Smooth muscle cell (in vitro differentiated cells): ENCODE measurements at regions not wholly inside any gene's neighbourhood (a gene's known extent, or its start where the extent isn't known, plus 50 kb on each side); places are given as distances from the start of the nearest gene placed in this dataset.

Experiments used
- DNase-seq: peaks from one replicate; lab custom pipeline; 2025; ENCODE audit not compliant: unreplicated experiment; lab: John Stamatoyannopoulos, UW
- H2AFZ ChIP-seq: fragments of 200-600 bp; sonication (generic); 2 replicates; pipeline ENCODE4 v1.6.0; 2016; ENCODE audit warnings: antibody characterized with exemption, low read depth, mild to moderate bottlenecking
- H3F3A ChIP-seq: fragments of 200-600 bp; sonication (generic); 2 replicates; pipeline ENCODE4 v1.6.0; 2017; ENCODE audit warnings: antibody characterized with exemption, low read depth
- H3K27ac ChIP-seq: fragments of 200-600 bp; sonication (generic); 2 replicates; pipeline ENCODE4 v1.5.1; 2016; ENCODE audit warnings: low read depth, mild to moderate bottlenecking
- H3K27me3 ChIP-seq: fragments of 200-600 bp; sonication (generic); 2 replicates; pipeline ENCODE4 v1.6.1; 2016; ENCODE audit warnings: low read depth, mild to moderate bottlenecking
- H3K36me3 ChIP-seq: fragments of 200-600 bp; sonication (generic); 2 replicates; pipeline ENCODE4 v1.5.1; 2016; ENCODE audit warnings: low read depth
- H3K4me1 ChIP-seq: fragments of 200-600 bp; sonication (generic); 2 replicates; pipeline ENCODE4 v1.5.1; 2016; ENCODE audit warnings: low read depth
- H3K4me2 ChIP-seq: fragments of 200-600 bp; sonication (generic); 2 replicates; pipeline ENCODE4 v1.6.0; 2016; ENCODE audit warnings: mild to moderate bottlenecking
- H3K4me3 ChIP-seq: fragments of 200-600 bp; sonication (generic); 2 replicates; pipeline ENCODE4 v1.5.1; 2016; ENCODE audit warnings: mild to moderate bottlenecking
- H3K79me2 ChIP-seq: fragments of 200-600 bp; sonication (generic); 2 replicates; pipeline ENCODE4 v1.6.0; 2016; ENCODE audit warnings: low read depth, mild to moderate bottlenecking
- H3K9ac ChIP-seq: fragments of 200-600 bp; sonication (generic); 2 replicates; pipeline ENCODE4 v1.6.0; 2016; ENCODE audit warnings: low read depth
- H3K9me3 ChIP-seq: fragments of 200-600 bp; sonication (generic); replicated peaks from 2 replicates; pipeline ENCODE4 v1.5.1; 2016; ENCODE audit warnings: low read depth
- H4K20me1 ChIP-seq: fragments of 200-600 bp; sonication (generic); 2 replicates; pipeline ENCODE4 v1.6.0; 2016; ENCODE audit warnings: low read depth
- CTCF ChIP-seq: fragments of 200-600 bp; sonication (generic); IDR thresholded peaks from 2 replicates; pipeline ENCODE4 v1.5.1; 2017; ENCODE audit warnings: borderline replicate concordance, mild to moderate bottlenecking, antibody characterized with exemption; ENCODE audit not compliant: insufficient read depth, poor library complexity, severe bottlenecking
- WGBS: methylation state at CpG from one replicate; pipeline ENCODE4 v1.1.7; 2016; ENCODE audit warnings: low lambda C conversion rate; 5-methylcytosine and 5-hydroxymethylcytosine counted together

GRCh38 chr3:117706756-117707155 lies 997.2 kb downstream of the TUSC7 start:
- Histone ChIP-seq H3K4me1 (peaks cover 8% of the 10 kb centered on the region), H4K20me1 (no peaks in the 10 kb centered on the region), H3K79me2 (no peaks in the 10 kb centered on the region), H3K4me2 (no peak overlapping the region), H3K36me3 (no peaks in the 10 kb centered on the region), H2AFZ (no peak overlapping the region), H3K9ac (no peak overlapping the region), H3K27me3 (no peaks in the 10 kb centered on the region), H3K4me3 (no peak overlapping the region), H3F3A (no peaks in the 10 kb centered on the region), H3K27ac (no peak overlapping the region), H3K9me3 (no peaks in the 10 kb centered on the region)
- WGBS: 78% methylated on average over 2 of the region's 2 CpGs
- no peak for DNase-seq
- no peak for TF ChIP-seq CTCF

DNA sequence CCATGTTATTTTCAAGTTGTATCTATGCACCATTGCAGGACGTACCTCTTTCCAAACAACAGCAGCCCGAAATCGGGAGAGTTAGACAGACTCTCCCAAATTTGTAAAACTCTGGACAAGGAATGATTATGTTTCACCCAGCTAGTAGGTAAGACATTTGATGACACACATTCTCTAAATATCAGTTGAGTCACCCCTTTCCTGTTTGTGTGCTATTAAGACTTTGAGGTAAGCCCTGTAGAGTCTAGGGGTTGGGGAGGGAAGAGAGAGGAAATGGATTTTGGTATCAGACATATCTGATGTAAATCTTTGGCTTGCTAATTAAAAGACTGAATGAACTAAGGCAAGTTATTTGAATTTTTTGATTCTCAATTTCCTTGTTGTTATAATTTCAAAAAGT lies 999.0 kb downstream of the TUSC7 start:
- Histone ChIP-seq H3K4me3 (no peak overlapping the region), H2AFZ (no peak overlapping the region), H3K4me2 (no peak overlapping the region), H3K27me3 (no peaks in the 10 kb centered on the region), H3K9me3 (no peaks in the 10 kb centered on the region), H3F3A (no peaks in the 10 kb centered on the region), H3K9ac (no peak overlapping the region), H3K79me2 (no peaks in the 10 kb centered on the region), H3K36me3 (no peaks in the 10 kb centered on the region), H3K4me1 (peaks cover 8% of the 10 kb centered on the region), H3K27ac (no peak overlapping the region), H4K20me1 (no peaks in the 10 kb centered on the region)
- no peak for TF ChIP-seq CTCF
- 96% methylated on average over 3 of the region's 3 CpGs for WGBS
- no peak for DNase-seq

DNA sequence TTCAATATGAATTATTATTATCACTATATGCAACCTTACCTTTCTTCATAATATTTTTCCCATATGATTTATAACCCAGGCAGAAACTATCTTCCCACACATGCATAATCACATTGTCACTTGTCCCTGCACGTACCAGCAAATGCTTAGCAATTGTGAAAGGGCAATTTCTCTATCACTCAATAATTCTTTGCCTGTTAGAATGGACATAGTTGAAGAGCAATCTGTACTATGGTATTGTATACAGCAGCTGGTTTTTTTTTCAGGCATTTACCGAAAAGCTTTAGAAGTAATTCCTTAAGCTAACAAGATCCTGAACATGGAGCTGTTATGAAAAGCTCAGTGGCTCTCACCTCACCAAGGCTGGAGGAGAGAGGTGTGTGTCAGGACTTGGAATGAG lies 999.5 kb downstream of the TUSC7 start:
- Histone ChIP-seq H3K36me3 (no peaks in the 10 kb centered on the region), H3K4me3 (no peak overlapping the region), H3F3A (no peaks in the 10 kb centered on the region), H2AFZ (no peak overlapping the region), H3K9me3 (no peaks in the 10 kb centered on the region), H3K27me3 (no peaks in the 10 kb centered on the region), H3K9ac (no peak overlapping the region), H3K4me2 (no peak overlapping the region), H3K27ac (no peak overlapping the region), H4K20me1 (no peaks in the 10 kb centered on the region), H3K4me1 (peaks cover 8% of the 10 kb centered on the region), H3K79me2 (no peaks in the 10 kb centered on the region)
- DNase-seq: no peak
- WGBS: 79% methylated on average over 2 of the region's 2 CpGs
- no peak for TF ChIP-seq CTCF

GRCh38 chr3:117710501-117710900 lies 1000.9 kb downstream of the TUSC7 start:
- H3K27ac ChIP-seq: no peak overlapping the region
- no peaks in the 10 kb centered on the region for H3K36me3 ChIP-seq
- no peak for TF ChIP-seq CTCF
- H3K27me3 ChIP-seq: no peaks in the 10 kb centered on the region
- H4K20me1 ChIP-seq: no peaks in the 10 kb centered on the region
- H3K4me3 ChIP-seq: no peak overlapping the region
- no peak overlapping the region for H3K4me2 ChIP-seq
- H2AFZ ChIP-seq: no peak overlapping the region
- DNase-seq: no peak
- H3K4me1 ChIP-seq: peaks cover 8% of the 10 kb centered on the region
- H3K79me2 ChIP-seq: no peaks in the 10 kb centered on the region
- 77% methylated on average over 1 of the region's 1 CpG for WGBS
- H3K9me3 ChIP-seq: no peaks in the 10 kb centered on the region
- no peak overlapping the region for H3K9ac ChIP-seq
- no peaks in the 10 kb centered on the region for H3F3A ChIP-seq
